Retina (tissue), 1 donor: ENCODE measurements at regions not wholly inside any gene's neighbourhood (a gene's known extent, or its start where the extent isn't known, plus 50 kb on each side); places are given as distances from the start of the nearest gene placed in this dataset.
"Not testable (repeated sequence)": the region's sequence is repeated elsewhere in the genome, so short reads cannot be mapped to it uniquely, and the experiment has no call there.

Source experiments
- DNase-seq: peaks from one replicate; pipeline ENCODE4 v3.0.0-alpha.2; 2016

DNA sequence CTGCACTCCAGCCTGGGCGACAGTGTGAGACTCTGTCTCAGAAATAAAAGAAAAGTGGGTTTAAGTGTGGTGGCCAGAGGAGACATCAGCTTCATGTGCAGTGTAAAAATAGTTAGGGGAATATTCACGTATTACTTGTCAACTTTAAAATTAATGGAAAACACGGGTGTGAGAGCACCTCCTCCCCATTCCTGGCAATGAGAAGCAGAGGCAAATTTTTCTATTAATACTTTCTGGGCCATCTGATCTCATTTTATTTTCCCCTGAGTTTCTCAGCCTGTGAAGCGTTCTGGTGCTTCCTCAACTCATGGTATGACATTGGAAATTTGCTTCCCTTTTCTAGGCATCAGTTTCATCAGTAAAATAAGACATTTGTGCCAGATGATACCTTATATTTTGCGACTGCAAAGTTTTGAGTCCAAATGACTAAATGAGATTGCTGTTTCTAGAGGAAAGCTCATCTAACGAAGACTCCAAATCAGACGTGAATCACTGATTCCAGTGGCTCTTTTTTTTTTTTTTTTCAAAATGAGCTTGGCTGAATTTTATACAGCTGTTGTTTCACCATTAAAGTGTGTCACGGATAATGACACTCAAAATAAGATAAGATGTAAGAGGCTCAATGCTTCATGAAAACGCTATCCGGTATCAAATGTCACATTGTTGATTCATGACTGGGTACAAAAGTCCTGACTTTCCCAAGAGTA, 104.6 kb downstream of the MSX2 start:
- DNase-seq, result no peak

- no peak for DNase-seq
These were observed 103.2 kb downstream of the MSX2 start for GRCh38 chr5:174827558-174827957.

- no peak for DNase-seq
These were observed 101.2 kb downstream of the MSX2 start for GRCh38 chr5:174825587-174825986.

- no peak for DNase-seq
These were observed 94.0 kb downstream of the MSX2 start for GRCh38 chr5:174818430-174818829.

- DNase-seq, result no peak
These were observed 93.2 kb downstream of the MSX2 start for GRCh38 chr5:174817610-174818009.

DNA sequence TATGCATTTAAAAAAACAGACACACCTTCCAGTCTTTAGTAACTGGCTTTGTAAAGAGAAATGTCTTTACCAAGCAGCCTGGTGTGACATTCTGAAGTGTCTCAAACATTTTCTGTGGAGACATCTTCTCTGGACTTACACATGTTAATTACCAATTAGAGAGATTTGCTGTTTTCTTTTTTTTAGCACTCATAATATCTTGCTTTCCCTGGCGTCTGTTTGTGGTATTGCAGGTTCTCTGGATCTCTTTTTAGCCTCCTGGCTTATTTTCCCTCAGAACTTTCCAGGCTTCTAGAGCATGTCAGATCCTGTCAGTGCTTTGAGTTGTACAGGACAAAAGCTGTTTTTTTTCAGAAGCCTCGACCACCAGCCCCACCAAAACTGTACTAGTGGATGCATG, 92.5 kb downstream of the MSX2 start:
- no peak for DNase-seq

DNA sequence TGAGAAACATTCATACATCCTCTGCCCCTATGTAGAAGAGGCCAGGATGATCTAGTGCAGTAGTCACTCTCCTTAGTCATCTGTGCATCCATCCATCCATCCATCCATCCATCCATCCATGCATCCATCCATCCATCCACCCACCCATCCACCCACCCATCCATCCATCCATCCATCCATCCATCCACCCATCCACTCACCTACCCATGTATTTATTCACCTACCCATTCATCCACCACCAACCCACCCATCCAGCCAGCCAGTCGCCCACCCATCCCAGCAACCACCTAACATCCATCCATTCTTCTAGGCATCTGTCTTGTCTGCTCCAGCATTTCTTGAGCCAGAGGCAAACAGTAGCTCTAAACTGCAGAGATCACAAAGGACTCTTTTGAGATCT, 87.1 kb downstream of the MSX2 start:
- DNase-seq, result no peak

DNA sequence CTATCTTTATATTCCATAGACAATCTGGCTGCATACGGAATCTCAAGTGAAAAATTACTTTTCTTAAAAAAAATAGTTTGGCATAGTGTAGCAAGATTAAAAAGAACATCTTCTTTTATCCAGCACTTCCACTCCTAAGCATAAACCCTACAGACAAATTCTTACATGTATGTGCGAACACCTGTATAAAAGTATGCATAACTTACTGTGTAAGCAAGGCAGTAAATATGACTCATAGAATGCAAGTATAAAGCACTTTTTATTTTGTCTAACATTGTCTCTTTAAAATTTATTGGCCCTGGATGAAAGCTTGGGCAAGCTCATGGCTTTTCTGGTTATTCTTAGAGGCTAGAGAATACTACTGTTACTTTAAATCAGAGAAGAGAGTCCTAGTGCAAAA, 86.4 kb downstream of the MSX2 start:
- DNase-seq, result no peak

- DNase-seq, result no peak
These were observed 83.1 kb downstream of the MSX2 start for GRCh38 chr5:174807471-174807870.

DNA sequence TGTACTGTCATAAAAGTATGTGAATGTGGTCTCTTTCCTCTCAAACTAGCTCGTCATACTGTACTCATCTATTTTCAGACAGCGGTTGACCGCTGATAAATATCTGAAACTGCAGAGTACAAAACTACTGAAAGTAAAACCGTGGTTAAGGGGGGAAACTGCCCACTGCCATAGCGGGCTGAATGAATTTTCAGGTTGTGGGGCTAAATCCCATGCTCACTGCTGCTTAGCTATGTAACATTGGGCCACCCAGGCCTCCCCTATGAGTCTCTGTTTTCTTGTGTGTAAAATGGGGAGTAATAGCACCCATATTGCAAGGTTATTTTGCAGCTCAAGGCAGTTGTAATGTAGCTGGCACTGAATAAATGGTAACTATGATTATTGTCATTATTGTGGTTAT, 82.3 kb downstream of the MSX2 start:
- DNase-seq, result no peak

DNA sequence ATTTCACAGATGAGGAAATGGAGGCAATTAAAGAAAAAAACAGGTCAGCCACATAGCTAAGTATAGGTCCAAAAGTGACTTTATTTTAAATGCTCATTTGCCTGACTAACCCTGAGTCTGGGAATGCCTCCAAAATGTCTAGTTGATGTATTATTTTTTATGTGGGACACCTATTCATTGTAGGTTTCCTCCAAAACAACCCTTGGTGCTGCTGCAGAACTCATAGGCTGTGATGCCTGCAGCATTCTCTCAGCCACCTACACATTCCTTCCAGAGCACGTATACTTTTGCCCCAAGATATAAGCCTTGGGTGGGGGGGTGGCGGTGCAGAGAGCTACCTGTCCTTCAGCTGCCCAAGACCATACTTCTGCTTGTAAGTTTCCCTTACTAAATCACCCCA, 77.4 kb downstream of the MSX2 start:
- no peak for DNase-seq

DNA sequence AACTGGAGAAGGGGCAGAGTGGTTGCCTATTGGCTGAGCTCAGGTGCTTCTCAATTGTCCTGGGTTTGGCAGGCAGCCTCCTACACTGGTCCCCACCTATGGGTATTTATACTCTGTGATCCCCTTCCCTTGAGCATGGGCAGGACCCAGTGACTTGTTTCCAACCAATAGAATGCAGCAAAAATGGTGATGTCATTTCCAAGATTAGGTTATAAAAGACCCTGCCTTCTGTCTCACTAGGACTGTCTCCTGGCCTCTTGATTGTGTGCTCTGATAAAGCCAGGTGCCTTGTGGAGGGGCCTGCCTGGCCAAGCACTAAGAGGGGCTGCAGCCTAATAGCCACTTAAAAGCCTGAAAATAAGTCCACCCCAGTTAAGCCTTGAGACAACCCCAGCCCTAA, 76.1 kb downstream of the MSX2 start:
- no peak for DNase-seq

DNA sequence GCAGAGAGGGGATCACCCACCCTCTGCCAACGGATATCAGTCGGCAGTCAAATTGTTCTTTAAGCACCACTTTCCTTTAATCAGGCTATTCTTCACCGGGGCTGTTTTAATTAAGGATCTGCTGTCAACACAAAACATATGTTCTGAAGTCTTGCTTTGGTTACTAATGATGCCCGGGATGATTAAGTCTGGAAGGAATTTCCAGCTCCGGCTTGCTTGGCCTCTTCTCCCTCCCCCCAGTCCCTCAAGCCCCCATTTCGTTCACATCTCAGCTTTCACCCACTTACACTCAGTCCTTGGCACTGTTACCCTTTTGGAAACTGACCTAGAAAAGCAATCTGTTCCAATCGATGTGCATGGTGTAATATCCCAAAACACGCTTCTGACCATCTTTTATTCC, 74.7 kb downstream of the MSX2 start:
- no peak for DNase-seq

DNA sequence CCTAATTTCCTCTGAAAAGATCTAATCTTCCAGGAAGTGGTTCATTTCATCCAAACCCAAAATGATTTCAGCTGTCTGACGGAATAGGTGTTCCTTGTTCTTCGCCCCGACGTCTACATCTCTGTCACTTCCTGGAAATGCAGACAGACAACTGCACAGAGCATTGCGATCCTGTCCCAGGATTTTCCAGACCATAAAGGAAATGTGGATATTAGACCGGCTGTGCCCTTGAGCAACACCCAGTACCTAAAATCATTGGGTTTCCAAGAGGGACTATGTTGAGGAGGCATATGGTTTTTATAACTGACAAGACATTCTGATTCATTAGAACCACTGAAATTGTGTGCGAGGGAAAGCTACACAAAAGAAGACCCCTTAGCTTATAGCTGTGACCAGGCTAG, 74.2 kb downstream of the MSX2 start:
- no peak for DNase-seq

GRCh38 chr5:174796711-174797192, 72.4 kb downstream of the MSX2 start:
- DNase-seq, result no peak

- no peak for DNase-seq
These were observed 70.7 kb downstream of the MSX2 start for GRCh38 chr5:174794931-174795672.

DNA sequence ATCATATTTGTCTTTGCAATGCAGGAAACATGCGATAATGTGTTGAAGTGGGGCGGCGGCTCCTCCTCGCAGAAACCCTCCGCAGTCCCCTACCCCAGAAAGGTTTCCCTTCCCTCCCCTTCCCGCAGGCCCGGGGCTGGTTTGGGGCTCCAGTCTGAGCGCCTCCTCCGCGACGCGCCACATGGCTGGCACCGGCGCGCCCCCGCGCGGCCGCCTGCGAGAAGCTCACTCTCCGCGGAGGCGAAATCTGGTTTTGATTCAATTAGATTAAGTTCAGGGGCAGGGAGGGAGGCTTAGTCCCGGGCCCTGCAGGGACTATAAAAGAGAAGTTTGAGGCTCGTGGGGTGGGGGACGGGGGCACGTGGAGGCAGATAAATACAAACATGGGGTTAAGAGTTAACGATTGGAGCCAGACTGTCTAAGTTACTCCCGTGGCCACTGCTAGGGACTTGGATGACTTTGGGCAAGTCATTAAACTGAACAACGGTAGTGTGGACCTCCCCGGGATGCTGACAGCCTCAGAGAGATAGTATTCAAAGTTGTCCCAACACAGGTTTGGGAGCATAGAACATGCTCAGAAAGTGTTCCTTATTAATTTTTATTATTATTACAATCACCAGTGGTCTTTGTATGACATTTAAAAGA, 69.4 kb downstream of the MSX2 start:
- DNase-seq, result peak; percentile 88

- no peak for DNase-seq
These were observed 68.7 kb downstream of the MSX2 start for GRCh38 chr5:174793076-174793475.

GRCh38 chr5:174792265-174792664, 67.9 kb downstream of the MSX2 start:
- not testable (repeated sequence) for DNase-seq

- no peak for DNase-seq
These were observed 66.5 kb downstream of the MSX2 start for GRCh38 chr5:174790906-174791305.

- no peak for DNase-seq
These were observed 65.2 kb downstream of the MSX2 start for GRCh38 chr5:174789596-174789995.

DNA sequence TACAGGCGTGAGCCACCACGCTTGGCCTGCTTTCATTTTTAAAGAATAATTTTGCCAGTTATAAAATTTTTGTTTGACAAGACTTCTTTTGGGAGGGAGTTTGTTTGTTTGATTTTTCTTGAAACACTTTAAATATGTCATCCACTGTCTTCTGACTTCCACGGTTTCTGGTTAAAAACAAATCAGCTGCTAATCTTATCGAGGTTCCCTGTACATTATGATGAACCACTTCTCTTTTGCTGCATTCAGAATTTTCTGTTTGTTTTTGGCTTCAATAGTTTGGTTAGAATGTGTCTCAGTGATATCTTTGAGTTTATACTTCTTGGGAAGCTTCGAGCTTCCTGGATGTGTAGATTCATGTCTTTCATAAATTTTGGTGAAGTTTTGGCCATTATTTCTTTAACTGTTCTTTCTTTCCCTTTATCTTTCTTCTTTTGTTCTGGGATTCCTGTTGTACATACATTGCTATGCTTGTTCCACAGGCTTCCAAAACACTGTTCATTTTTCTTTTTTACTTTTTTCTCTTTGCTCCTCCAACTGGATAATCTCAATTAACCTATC, 60.8 kb downstream of the MSX2 start:
- DNase-seq, result no peak
